Panc1 (cell line): ENCODE measurements at regions not wholly inside any gene's neighbourhood (a gene's known extent, or its start where the extent isn't known, plus 50 kb on each side); places are given as distances from the start of the nearest gene placed in this dataset.

Experiments
- ATAC-seq: fragments of 200-7000 bp; cut with Tn5 transposase; 2 replicates; pipeline ENCODE4 v1.9.1; 2020; ENCODE audit warnings: mild to moderate bottlenecking, moderate library complexity
- BruUV-seq: library from RNA; stranded (reverse); fragments of 400-500 nt; replicated peaks from 2 replicates; lab custom pipeline; 2021; lab: Mats Ljungman, UMichigan
- CTCF ChIA-PET: fragments of 300-600 bp; sonication (Branson Sonifier 250); formaldehyde crosslinking; loops from one replicate; lab custom pipeline; 2022; ENCODE audit warnings: antibody characterized with exemption; lab: Charles Lee
- POLR2A ChIA-PET: fragments of 300-600 bp; sonication (Branson Sonifier 250); formaldehyde crosslinking; loops from one replicate; lab custom pipeline; 2022; ENCODE audit warnings: antibody characterized with exemption; lab: Charles Lee
- DNase-seq: peaks from one replicate; pipeline ENCODE4 v3.0.0-alpha.2; 2010; ENCODE audit warnings: low read depth, low spot score
- H3K27ac ChIP-seq: 2 replicates; pipeline ENCODE4 v1.5.1; 2011; ENCODE audit warnings: mild to moderate bottlenecking, low read length, inconsistent platforms
- H3K27me3 ChIP-seq: fragments of 200-500 bp; sonication (Bioruptor generic); 2 replicates; pipeline ENCODE4 v1.6.0; 2014; ENCODE audit warnings: low read length, inconsistent platforms; ENCODE audit not compliant: control insufficient read depth, insufficient read depth
- H3K36me3 ChIP-seq: fragments of 200-500 bp; sonication (Bioruptor generic); 2 replicates; pipeline ENCODE4 v1.5.1; 2014; ENCODE audit warnings: inconsistent platforms, mild to moderate bottlenecking, low read length, moderate library complexity; ENCODE audit not compliant: control insufficient read depth, insufficient read depth
- H3K4me1 ChIP-seq: 2 replicates; pipeline ENCODE4 v1.5.1; 2011; ENCODE audit warnings: inconsistent platforms, mild to moderate bottlenecking, low read length, moderate library complexity; ENCODE audit not compliant: control insufficient read depth, insufficient read depth
- H3K4me3 ChIP-seq, 2 experiments: 2 replicates each; pipeline ENCODE4 v1.5.1; 2011 to 2012; ENCODE audit warnings: low read depth in 2 of 2, low read length in 2 of 2, mild to moderate bottlenecking in 2 of 2, inconsistent platforms in 1 of 2, moderate library complexity in 1 of 2
- H3K9me3 ChIP-seq: fragments of 200-500 bp; sonication (Bioruptor generic); 2 replicates; pipeline ENCODE4 v1.5.1; 2014; ENCODE audit warnings: low read depth, mild to moderate bottlenecking, inconsistent platforms, low read length, moderate library complexity; ENCODE audit not compliant: control insufficient read depth, insufficient read depth
- POLR2AphosphoS5 ChIP-seq: IDR thresholded peaks from 2 replicates; pipeline ENCODE4 v1.6.1; 2012; ENCODE audit warnings: mild to moderate bottlenecking, low read depth, low read length, moderate library complexity
- REST ChIP-seq, 2 experiments: IDR thresholded peaks; 2 replicates each; pipeline ENCODE4 v1.6.1; 2011 to 2012; ENCODE audit warnings: low read depth in 2 of 2, control low read depth in 1 of 2, low read length in 1 of 2, mild to moderate bottlenecking in 1 of 2, moderate library complexity in 1 of 2; ENCODE audit not compliant: insufficient read depth in 1 of 2
- SIN3A ChIP-seq: IDR thresholded peaks from 2 replicates; pipeline ENCODE4 v1.6.1; 2012; ENCODE audit warnings: low read depth, mild to moderate bottlenecking, low read length, moderate library complexity, borderline replicate concordance; ENCODE audit not compliant: insufficient read depth
- TCF7L2 ChIP-seq: IDR thresholded peaks from 2 replicates; pipeline ENCODE4 v1.6.1; 2011; ENCODE audit warnings: mild to moderate bottlenecking, low read depth, low read length, inconsistent platforms
- in situ Hi-C: cut with HindIII; loops from 2 replicates; pipeline ENCODE4 v1.10.0; 2016; ENCODE audit warnings: low sequenced_read_pairs, low pct_unique_long_range_greater_than_20kb
- intact Hi-C: fragments of 100-400 bp; cut with micrococcal nuclease; formaldehyde crosslinking; loops from one replicate; pipeline ENCODE4 v1.10.0; 2022; ENCODE audit not compliant: unreplicated experiment
- TF ChIP-seq, protein P1 (sequence below): fragments of 450-650 bp; IDR thresholded peaks from 2 replicates; pipeline ENCODE4 v1.5.1; 2017; ENCODE audit warnings: mild to moderate bottlenecking

- H3K36me3 ChIP-seq: no peaks in the 10 kb centered on the region
- ATAC-seq (no peak), DNase-seq (no peak)
- intact Hi-C loops (no loop called here), in situ Hi-C loops (no loop called here)
- no peaks in the 10 kb centered on the region for H3K4me1 ChIP-seq
- no peak overlapping the region for H3K4me3 ChIP-seq
- no peaks in the 10 kb centered on the region for H3K9me3 ChIP-seq
- H3K27ac ChIP-seq: no peak overlapping the region
- POLR2A ChIA-PET: no interaction called here
- CTCF ChIA-PET: no interaction called here
- TF ChIP-seq, protein P1, sequence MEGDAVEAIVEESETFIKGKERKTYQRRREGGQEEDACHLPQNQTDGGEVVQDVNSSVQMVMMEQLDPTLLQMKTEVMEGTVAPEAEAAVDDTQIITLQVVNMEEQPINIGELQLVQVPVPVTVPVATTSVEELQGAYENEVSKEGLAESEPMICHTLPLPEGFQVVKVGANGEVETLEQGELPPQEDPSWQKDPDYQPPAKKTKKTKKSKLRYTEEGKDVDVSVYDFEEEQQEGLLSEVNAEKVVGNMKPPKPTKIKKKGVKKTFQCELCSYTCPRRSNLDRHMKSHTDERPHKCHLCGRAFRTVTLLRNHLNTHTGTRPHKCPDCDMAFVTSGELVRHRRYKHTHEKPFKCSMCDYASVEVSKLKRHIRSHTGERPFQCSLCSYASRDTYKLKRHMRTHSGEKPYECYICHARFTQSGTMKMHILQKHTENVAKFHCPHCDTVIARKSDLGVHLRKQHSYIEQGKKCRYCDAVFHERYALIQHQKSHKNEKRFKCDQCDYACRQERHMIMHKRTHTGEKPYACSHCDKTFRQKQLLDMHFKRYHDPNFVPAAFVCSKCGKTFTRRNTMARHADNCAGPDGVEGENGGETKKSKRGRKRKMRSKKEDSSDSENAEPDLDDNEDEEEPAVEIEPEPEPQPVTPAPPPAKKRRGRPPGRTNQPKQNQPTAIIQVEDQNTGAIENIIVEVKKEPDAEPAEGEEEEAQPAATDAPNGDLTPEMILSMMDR: no peak
- no peak for TF ChIP-seq SIN3A
- no peaks in the 10 kb centered on the region for H3K27me3 ChIP-seq
- no TSS peak for BruUV-seq
Measured at GRCh38 chr14:48714366-48714765, 871.8 kb downstream of the RPS29 start.

- Histone ChIP-seq H3K27ac (no peak overlapping the region), H3K27me3 (no peaks in the 10 kb centered on the region), H3K36me3 (no peaks in the 10 kb centered on the region), H3K9me3 (no peaks in the 10 kb centered on the region), H3K4me3 (no peak overlapping the region), H3K4me1 (no peaks in the 10 kb centered on the region)
- BruUV-seq: no TSS peak
- TF ChIP-seq REST (IDR thresholded peaks at IDR 0.05; ENCODE audit: insufficient read depth in 1 of 2, low read depth in 2 of 2, low read length in 1 of 2) (no peak), POLR2AphosphoS5 (no peak), TCF7L2 (no peak), SIN3A (no peak)
- TF ChIP-seq, protein P1: no peak
- intact Hi-C loops: no loop called here
- no peak for DNase-seq
- ATAC-seq: no peak
- POLR2A ChIA-PET: no interaction called here
- CTCF ChIA-PET: no interaction called here
- in situ Hi-C loops: no loop called here
Measured at GRCh38 chr14:48710133-48710532, 876.0 kb downstream of the RPS29 start.
